GM18502 (cell line): ENCODE measurements at regions not wholly inside any gene's neighbourhood (a gene's known extent, or its start where the extent isn't known, plus 50 kb on each side); places are given as distances from the start of the nearest gene placed in this dataset.
"Not testable (repeated sequence)": the region's sequence is repeated elsewhere in the genome, so short reads cannot be mapped to it uniquely, and the experiment has no call there.

Experiments used
- ATAC-seq: cut with Tn5 transposase; IDR thresholded peaks from one replicate; pipeline ENCODE4 v1.9.1; 2021; ENCODE audit warnings: mild to moderate bottlenecking; ENCODE audit not compliant: unreplicated experiment, poor library complexity

GRCh38 chr7:101679653-101680173 lies 50.6 kb upstream of the MYL10 start:
- ATAC-seq: not testable (repeated sequence)

- no peak for ATAC-seq
Observed at GRCh38 chr7:101680406-101681145, 51.5 kb upstream of the MYL10 start.

- no peak for ATAC-seq
Observed at GRCh38 chr7:101681170-101682007, 52.3 kb upstream of the MYL10 start.

GRCh38 chr7:101684983-101685330 lies 55.9 kb upstream of the MYL10 start:
- no peak for ATAC-seq

GRCh38 chr7:101686030-101686429 lies 56.9 kb upstream of the MYL10 start:
- no peak for ATAC-seq

GRCh38 chr7:101687081-101687480 lies 58.0 kb upstream of the MYL10 start:
- no peak for ATAC-seq

- no peak for ATAC-seq
Observed at GRCh38 chr7:101687791-101688182, 58.7 kb upstream of the MYL10 start.

GRCh38 chr7:101688183-101688831 lies 59.2 kb upstream of the MYL10 start:
- no peak for ATAC-seq

- no peak for ATAC-seq
Observed at GRCh38 chr7:101688995-101689907, 60.2 kb upstream of the MYL10 start.

GRCh38 chr7:101690061-101690460 lies 61.0 kb upstream of the MYL10 start:
- no peak for ATAC-seq

GRCh38 chr7:101691822-101692384 lies 62.8 kb upstream of the MYL10 start:
- ATAC-seq: no peak

GRCh38 chr7:101693498-101694091 lies 64.5 kb upstream of the MYL10 start:
- no peak for ATAC-seq

- no peak for ATAC-seq
Observed at GRCh38 chr7:101698964-101699363, 69.9 kb upstream of the MYL10 start.

GRCh38 chr7:101699399-101699798 lies 70.3 kb upstream of the MYL10 start:
- ATAC-seq: no peak

GRCh38 chr7:101699881-101700823 lies 71.1 kb upstream of the MYL10 start:
- ATAC-seq: no peak

GRCh38 chr7:101701153-101701794 lies 72.2 kb upstream of the MYL10 start:
- ATAC-seq: no peak

- no peak for ATAC-seq
Observed at GRCh38 chr7:101702362-101702850, 73.3 kb upstream of the MYL10 start.

- ATAC-seq: no peak
Observed at GRCh38 chr7:101705331-101705730, 76.2 kb upstream of the MYL10 start.
